ENCODE measurements at regions not wholly inside any gene's neighbourhood (a gene's known extent, or its start where the extent isn't known, plus 50 kb on each side); places are given as distances from the start of the nearest gene placed in this dataset.

- no peak for DNase-seq (ENCODE audit: low spot score)
- intact Hi-C loops (cut with DNase I) = no loop called here
These were observed 301.1 kb downstream of the PIK3C3 start for GRCh38 chr18:42255908-42256765.

- intact Hi-C loops (cut with DNase I) = no loop called here
- no peak for DNase-seq (ENCODE audit: low spot score)
These were observed 303.4 kb downstream of the PIK3C3 start for GRCh38 chr18:42258301-42258965.

GRCh38 chr18:42261731-42262130 is 306.7 kb downstream of the PIK3C3 start:
- DNase-seq (ENCODE audit: low spot score) = no peak
- intact Hi-C loops (cut with DNase I) = no loop called here

GRCh38 chr18:42264497-42264896 is 309.5 kb downstream of the PIK3C3 start:
- no peak for DNase-seq (ENCODE audit: low spot score)

GRCh38 chr18:42268186-42268725 is 313.2 kb downstream of the PIK3C3 start:
- no peak for DNase-seq (ENCODE audit: low spot score)
- intact Hi-C loops (cut with DNase I) = no loop called here

More at GRCh38 chr18:42264497-42264896, 309.5 kb downstream of the PIK3C3 start:
- intact Hi-C loops (cut with DNase I) = no loop called here

- intact Hi-C loops (cut with DNase I) = no loop called here
- no peak for DNase-seq (ENCODE audit: low spot score)
These were observed 313.8 kb downstream of the PIK3C3 start for GRCh38 chr18:42268798-42269197.

- no peak for DNase-seq (ENCODE audit: low spot score)
These were observed 316.8 kb downstream of the PIK3C3 start for GRCh38 chr18:42271647-42272414.

GRCh38 chr18:42274488-42275137 is 319.6 kb downstream of the PIK3C3 start:
- no peak for DNase-seq (ENCODE audit: low spot score)
- intact Hi-C loops (cut with DNase I) = no loop called here

More at GRCh38 chr18:42271647-42272414, 316.8 kb downstream of the PIK3C3 start:
- intact Hi-C loops (cut with DNase I) = no loop called here

GRCh38 chr18:42275138-42275535 is 320.1 kb downstream of the PIK3C3 start:
- DNase-seq (ENCODE audit: low spot score) = no peak
- intact Hi-C loops (cut with DNase I) = no loop called here

GRCh38 chr18:42275949-42276730 is 321.1 kb downstream of the PIK3C3 start:
- intact Hi-C loops (cut with DNase I) = no loop called here
- no peak for DNase-seq (ENCODE audit: low spot score)

GRCh38 chr18:42281124-42281523 is 326.1 kb downstream of the PIK3C3 start:
- intact Hi-C loops (cut with DNase I) = no loop called here
- DNase-seq (ENCODE audit: low spot score) = no peak

- no peak for DNase-seq (ENCODE audit: low spot score)
- intact Hi-C loops (cut with DNase I) = no loop called here
These were observed 326.8 kb downstream of the PIK3C3 start for GRCh38 chr18:42281851-42282250.

- intact Hi-C loops (cut with DNase I) = no loop called here
- no peak for DNase-seq (ENCODE audit: low spot score)
These were observed 332.0 kb downstream of the PIK3C3 start for GRCh38 chr18:42287047-42287446.

- no peak for DNase-seq (ENCODE audit: low spot score)
- intact Hi-C loops (cut with DNase I) = no loop called here
These were observed 333.1 kb downstream of the PIK3C3 start for GRCh38 chr18:42288129-42288528.

- intact Hi-C loops (cut with DNase I) = no loop called here
These were observed 334.5 kb downstream of the PIK3C3 start for GRCh38 chr18:42289526-42289925.

GRCh38 chr18:42290318-42291307 is 335.6 kb downstream of the PIK3C3 start:
- intact Hi-C loops (cut with DNase I) = no loop called here
- DNase-seq (ENCODE audit: low spot score) = no peak

More at GRCh38 chr18:42289526-42289925, 334.5 kb downstream of the PIK3C3 start:
- DNase-seq (ENCODE audit: low spot score) = no peak

- intact Hi-C loops (cut with DNase I) = no loop called here
These were observed 337.6 kb downstream of the PIK3C3 start for GRCh38 chr18:42292654-42293053.

More at GRCh38 chr18:42292654-42293053, 337.6 kb downstream of the PIK3C3 start:
- no peak for DNase-seq (ENCODE audit: low spot score)

Measured in posterior vena cava (tissue), 2 donors.